ENCODE measurements at regions not wholly inside any gene's neighbourhood (a gene's known extent, or its start where the extent isn't known, plus 50 kb on each side); places are given as distances from the start of the nearest gene placed in this dataset.

DNA sequence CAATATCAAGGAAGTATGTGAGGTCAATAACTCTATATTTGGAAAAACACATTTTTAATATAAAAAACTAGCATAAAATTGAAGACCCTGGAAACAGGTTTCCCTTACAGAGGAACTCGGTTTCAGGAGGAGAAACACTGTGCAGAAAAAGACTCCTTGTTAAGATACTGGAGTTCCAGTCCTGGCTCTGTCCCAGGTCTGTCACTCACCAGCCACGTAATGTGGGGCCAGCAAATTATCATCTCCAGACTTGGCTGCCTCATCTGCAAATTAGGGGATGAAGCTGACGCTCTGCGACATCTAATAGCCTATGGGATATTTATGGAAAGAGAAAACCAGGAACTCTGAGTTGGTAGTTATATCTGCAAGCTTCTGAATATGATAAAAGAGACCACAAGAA is 702.7 kb downstream of the EPHA7 start:
- CTCF ChIA-PET: no interaction called here
- in situ Hi-C loops (cut with MboI): no loop called here
- RAD21 ChIA-PET (ENCODE audit: unreplicated experiment): no interaction called here
- DNase-seq (ENCODE audit: low read depth, low spot score): no peak
- Histone ChIP-seq H2AFZ (ENCODE audit: control insufficient read depth, low read depth, low read length) (no peak overlapping the region), H3K79me2 (ENCODE audit: control insufficient read depth, insufficient read depth, low read length) (no peaks in the 10 kb centered on the region), H3K4me1 (ENCODE audit: control insufficient read depth, insufficient read depth, low read length) (no peaks in the 10 kb centered on the region), H3K27me3 (replicated peaks in 1 of 2; ENCODE audit: control insufficient read depth in 2 of 2, insufficient read depth in 2 of 2, low read length in 1 of 2) (no peaks in the 10 kb centered on the region), H4K20me1 (ENCODE audit: control insufficient read depth, insufficient read depth) (no peaks in the 10 kb centered on the region), H3K4me3 (no peak overlapping the region), H3K27ac (ENCODE audit: control insufficient read depth, insufficient read depth) (no peak overlapping the region), H3K9me3 (replicated peaks; ENCODE audit: control insufficient read depth, insufficient read depth, low read length) (no peaks in the 10 kb centered on the region), H3K9ac (ENCODE audit: control insufficient read depth, insufficient read depth, low read length) (no peak overlapping the region), H3K4me2 (ENCODE audit: control insufficient read depth, insufficient read depth) (no peak overlapping the region), H3K36me3 (ENCODE audit: control insufficient read depth in 2 of 2, insufficient read depth in 2 of 2, low read length in 1 of 2) (no peaks in the 10 kb centered on the region)
- no peak for FAIRE-seq
- ATAC-seq: no peak
- BruUV-seq (replicated peaks): no TSS peak
- 0% methylated on average over 4 of the region's 4 CpGs for WGBS (ENCODE audit: insufficient coverage, insufficient replicate concordance, low lambda C conversion rate, missing lambda C conversion rate)
- intact Hi-C loops (cut with micrococcal nuclease; ENCODE audit: unreplicated experiment): no loop called here
- POLR2A ChIA-PET: no interaction called here
- SMC1A ChIA-PET (ENCODE audit: uncharacterized antibody, unreplicated experiment): no interaction called here
- TF ChIP-seq NBN (IDR thresholded peaks at IDR 0.05) (no peak), ZNF207 (IDR thresholded peaks at IDR 0.05; ENCODE audit: borderline replicate concordance) (no peak), MYC (IDR thresholded peaks at IDR 0.05; ENCODE audit: insufficient read depth, insufficient read length, insufficient replicate concordance, low read length, severe bottlenecking) (no peak), TCF12 (IDR thresholded peaks at IDR 0.05; ENCODE audit: low read depth, low read length) (no peak), WRNIP1 (IDR thresholded peaks at IDR 0.05; ENCODE audit: borderline replicate concordance, low read depth, low read length) (no peak), PML (IDR thresholded peaks at IDR 0.05; ENCODE audit: low read length) (no peak), POLR2A (IDR thresholded peaks at IDR 0.05; ENCODE audit: low read depth, low read length) (no peak), BACH1 (IDR thresholded peaks at IDR 0.05; ENCODE audit: borderline replicate concordance) (no peak), CBFB (IDR thresholded peaks at IDR 0.05; ENCODE audit: low read depth) (no peak), JUND (IDR thresholded peaks at IDR 0.05; ENCODE audit: low read depth, low read length) (no peak), CHD1 (IDR thresholded peaks at IDR 0.05; ENCODE audit: low read depth, low read length) (no peak)
- TF ChIP-seq, protein P1, sequence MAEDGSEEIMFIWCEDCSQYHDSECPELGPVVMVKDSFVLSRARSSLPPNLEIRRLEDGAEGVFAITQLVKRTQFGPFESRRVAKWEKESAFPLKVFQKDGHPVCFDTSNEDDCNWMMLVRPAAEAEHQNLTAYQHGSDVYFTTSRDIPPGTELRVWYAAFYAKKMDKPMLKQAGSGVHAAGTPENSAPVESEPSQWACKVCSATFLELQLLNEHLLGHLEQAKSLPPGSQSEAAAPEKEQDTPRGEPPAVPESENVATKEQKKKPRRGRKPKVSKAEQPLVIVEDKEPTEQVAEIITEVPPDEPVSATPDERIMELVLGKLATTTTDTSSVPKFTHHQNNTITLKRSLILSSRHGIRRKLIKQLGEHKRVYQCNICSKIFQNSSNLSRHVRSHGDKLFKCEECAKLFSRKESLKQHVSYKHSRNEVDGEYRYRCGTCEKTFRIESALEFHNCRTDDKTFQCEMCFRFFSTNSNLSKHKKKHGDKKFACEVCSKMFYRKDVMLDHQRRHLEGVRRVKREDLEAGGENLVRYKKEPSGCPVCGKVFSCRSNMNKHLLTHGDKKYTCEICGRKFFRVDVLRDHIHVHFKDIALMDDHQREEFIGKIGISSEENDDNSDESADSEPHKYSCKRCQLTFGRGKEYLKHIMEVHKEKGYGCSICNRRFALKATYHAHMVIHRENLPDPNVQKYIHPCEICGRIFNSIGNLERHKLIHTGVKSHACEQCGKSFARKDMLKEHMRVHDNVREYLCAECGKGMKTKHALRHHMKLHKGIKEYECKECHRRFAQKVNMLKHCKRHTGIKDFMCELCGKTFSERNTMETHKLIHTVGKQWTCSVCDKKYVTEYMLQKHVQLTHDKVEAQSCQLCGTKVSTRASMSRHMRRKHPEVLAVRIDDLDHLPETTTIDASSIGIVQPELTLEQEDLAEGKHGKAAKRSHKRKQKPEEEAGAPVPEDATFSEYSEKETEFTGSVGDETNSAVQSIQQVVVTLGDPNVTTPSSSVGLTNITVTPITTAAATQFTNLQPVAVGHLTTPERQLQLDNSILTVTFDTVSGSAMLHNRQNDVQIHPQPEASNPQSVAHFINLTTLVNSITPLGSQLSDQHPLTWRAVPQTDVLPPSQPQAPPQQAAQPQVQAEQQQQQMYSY (CRISPR knock-in tag; IDR thresholded peaks at IDR 0.05): no peak
- TF ChIP-seq, protein P2, sequence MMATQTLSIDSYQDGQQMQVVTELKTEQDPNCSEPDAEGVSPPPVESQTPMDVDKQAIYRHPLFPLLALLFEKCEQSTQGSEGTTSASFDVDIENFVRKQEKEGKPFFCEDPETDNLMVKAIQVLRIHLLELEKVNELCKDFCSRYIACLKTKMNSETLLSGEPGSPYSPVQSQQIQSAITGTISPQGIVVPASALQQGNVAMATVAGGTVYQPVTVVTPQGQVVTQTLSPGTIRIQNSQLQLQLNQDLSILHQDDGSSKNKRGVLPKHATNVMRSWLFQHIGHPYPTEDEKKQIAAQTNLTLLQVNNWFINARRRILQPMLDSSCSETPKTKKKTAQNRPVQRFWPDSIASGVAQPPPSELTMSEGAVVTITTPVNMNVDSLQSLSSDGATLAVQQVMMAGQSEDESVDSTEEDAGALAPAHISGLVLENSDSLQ (IDR thresholded peaks at IDR 0.05): no peak
- TF ChIP-seq, protein P3, sequence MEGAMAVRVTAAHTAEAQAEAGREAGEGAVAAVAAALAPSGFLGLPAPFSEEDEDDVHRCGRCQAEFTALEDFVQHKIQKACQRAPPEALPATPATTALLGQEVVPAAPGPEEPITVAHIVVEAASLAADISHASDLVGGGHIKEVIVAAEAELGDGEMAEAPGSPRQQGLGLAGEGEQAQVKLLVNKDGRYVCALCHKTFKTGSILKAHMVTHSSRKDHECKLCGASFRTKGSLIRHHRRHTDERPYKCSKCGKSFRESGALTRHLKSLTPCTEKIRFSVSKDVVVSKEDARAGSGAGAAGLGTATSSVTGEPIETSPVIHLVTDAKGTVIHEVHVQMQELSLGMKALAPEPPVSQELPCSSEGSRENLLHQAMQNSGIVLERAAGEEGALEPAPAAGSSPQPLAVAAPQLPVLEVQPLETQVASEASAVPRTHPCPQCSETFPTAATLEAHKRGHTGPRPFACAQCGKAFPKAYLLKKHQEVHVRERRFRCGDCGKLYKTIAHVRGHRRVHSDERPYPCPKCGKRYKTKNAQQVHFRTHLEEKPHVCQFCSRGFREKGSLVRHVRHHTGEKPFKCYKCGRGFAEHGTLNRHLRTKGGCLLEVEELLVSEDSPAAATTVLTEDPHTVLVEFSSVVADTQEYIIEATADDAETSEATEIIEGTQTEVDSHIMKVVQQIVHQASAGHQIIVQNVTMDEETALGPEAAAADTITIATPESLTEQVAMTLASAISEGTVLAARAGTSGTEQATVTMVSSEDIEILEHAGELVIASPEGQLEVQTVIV (IDR thresholded peaks at IDR 0.05; ENCODE audit: borderline replicate concordance, partially characterized antibody): no peak
- TF ChIP-seq, protein P4, sequence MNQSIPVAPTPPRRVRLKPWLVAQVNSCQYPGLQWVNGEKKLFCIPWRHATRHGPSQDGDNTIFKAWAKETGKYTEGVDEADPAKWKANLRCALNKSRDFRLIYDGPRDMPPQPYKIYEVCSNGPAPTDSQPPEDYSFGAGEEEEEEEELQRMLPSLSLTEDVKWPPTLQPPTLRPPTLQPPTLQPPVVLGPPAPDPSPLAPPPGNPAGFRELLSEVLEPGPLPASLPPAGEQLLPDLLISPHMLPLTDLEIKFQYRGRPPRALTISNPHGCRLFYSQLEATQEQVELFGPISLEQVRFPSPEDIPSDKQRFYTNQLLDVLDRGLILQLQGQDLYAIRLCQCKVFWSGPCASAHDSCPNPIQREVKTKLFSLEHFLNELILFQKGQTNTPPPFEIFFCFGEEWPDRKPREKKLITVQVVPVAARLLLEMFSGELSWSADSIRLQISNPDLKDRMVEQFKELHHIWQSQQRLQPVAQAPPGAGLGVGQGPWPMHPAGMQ (IDR thresholded peaks at IDR 0.05; ENCODE audit: borderline replicate concordance): no peak
- TF ChIP-seq, protein P5, sequence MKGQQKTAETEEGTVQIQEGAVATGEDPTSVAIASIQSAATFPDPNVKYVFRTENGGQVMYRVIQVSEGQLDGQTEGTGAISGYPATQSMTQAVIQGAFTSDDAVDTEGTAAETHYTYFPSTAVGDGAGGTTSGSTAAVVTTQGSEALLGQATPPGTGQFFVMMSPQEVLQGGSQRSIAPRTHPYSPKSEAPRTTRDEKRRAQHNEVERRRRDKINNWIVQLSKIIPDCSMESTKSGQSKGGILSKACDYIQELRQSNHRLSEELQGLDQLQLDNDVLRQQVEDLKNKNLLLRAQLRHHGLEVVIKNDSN (IDR thresholded peaks at IDR 0.05; ENCODE audit: borderline replicate concordance, extremely low read length, insufficient read depth, low read depth, low read length): no peak

All from GM12878 (cell line).